ENCODE measurements at regions not wholly inside any gene's neighbourhood (a gene's known extent, or its start where the extent isn't known, plus 50 kb on each side); places are given as distances from the start of the nearest gene placed in this dataset.

DNA sequence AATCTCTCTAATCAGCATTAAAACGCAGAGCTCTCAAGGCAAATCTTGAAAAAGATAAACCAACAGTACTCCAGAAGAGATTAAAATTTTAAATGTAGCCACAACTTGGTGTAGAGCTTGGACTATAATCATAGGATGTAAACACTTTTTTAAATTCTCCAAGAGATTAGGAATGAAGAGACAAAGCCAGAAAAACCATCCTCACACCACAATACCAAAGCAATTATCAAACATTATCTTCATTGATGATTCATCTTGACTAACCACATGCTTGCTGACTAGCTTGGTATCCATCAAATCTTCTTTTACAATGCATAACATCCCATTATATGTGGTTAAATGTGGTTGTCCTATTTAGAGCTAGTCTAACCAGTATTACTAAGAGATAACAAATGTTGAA is 815.1 kb downstream of the TLE1 start:
- no peak for DNase-seq
- TF ChIP-seq, protein P1, sequence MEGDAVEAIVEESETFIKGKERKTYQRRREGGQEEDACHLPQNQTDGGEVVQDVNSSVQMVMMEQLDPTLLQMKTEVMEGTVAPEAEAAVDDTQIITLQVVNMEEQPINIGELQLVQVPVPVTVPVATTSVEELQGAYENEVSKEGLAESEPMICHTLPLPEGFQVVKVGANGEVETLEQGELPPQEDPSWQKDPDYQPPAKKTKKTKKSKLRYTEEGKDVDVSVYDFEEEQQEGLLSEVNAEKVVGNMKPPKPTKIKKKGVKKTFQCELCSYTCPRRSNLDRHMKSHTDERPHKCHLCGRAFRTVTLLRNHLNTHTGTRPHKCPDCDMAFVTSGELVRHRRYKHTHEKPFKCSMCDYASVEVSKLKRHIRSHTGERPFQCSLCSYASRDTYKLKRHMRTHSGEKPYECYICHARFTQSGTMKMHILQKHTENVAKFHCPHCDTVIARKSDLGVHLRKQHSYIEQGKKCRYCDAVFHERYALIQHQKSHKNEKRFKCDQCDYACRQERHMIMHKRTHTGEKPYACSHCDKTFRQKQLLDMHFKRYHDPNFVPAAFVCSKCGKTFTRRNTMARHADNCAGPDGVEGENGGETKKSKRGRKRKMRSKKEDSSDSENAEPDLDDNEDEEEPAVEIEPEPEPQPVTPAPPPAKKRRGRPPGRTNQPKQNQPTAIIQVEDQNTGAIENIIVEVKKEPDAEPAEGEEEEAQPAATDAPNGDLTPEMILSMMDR (IDR thresholded peaks at IDR 0.05; ENCODE audit: partially characterized antibody, unreplicated experiment): no peak
- H3K27me3 Mint-ChIP-seq (ENCODE audit: unreplicated experiment): no peaks in the 10 kb centered on the region
- H3K4me3 Mint-ChIP-seq (ENCODE audit: unreplicated experiment): no peak overlapping the region
- H3K36me3 Mint-ChIP-seq (ENCODE audit: unreplicated experiment): no peaks in the 10 kb centered on the region
- H3K9me3 Mint-ChIP-seq (ENCODE audit: unreplicated experiment): peaks cover 3% of the 10 kb centered on the region
- H3K4me1 Mint-ChIP-seq (ENCODE audit: low read depth, unreplicated experiment): no peaks in the 10 kb centered on the region
- no peak overlapping the region for H3K27ac Mint-ChIP-seq (ENCODE audit: unreplicated experiment)

DNA sequence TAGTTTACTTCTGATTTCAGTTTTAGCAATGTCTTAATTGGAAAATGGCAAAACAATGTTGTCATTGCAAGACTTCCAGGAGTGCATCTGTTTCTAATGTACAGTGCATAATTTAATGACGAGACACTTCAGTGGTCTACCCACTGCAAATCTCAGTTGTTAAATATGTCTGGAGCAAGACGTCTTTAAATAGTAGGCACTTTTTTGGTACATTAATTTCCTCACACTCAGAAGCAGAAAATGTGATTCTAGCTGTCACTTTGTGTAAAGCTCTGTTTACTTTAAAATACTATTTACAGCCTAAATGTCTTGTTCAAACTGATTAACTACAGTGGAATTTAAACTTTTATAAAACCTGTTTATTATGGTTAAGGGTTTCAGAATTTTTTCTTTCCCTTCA is 815.5 kb downstream of the TLE1 start:
- Mint-ChIP-seq H3K36me3 (ENCODE audit: unreplicated experiment) (no peaks in the 10 kb centered on the region), H3K9me3 (ENCODE audit: unreplicated experiment) (peaks cover 3% of the 10 kb centered on the region), H3K27ac (ENCODE audit: unreplicated experiment) (no peak overlapping the region), H3K4me1 (ENCODE audit: low read depth, unreplicated experiment) (no peaks in the 10 kb centered on the region), H3K4me3 (ENCODE audit: unreplicated experiment) (no peak overlapping the region), H3K27me3 (ENCODE audit: unreplicated experiment) (no peaks in the 10 kb centered on the region)
- TF ChIP-seq, protein P1 (IDR thresholded peaks at IDR 0.05; ENCODE audit: partially characterized antibody, unreplicated experiment): no peak
- DNase-seq: no peak

DNA sequence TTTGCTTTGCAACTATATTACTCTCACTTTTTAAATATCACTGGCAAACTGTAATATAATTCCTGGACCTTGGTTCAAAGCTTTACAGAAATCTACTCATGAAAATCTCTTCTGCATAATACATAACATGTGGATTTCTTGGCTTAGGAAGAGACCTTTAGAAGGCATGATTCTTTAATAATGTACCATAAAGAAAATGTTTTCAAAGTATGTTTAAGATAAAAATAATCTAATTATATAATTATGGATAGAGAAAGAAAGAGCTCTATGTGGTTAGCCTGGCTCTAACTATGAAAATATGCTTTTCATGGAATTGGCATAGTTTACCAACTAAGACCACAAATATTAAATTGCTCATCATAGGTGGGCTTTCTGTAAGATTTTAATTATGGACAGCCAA is 817.8 kb downstream of the TLE1 start:
- no peak for DNase-seq
- H3K9me3 Mint-ChIP-seq (ENCODE audit: unreplicated experiment): peaks cover 3% of the 10 kb centered on the region
- H3K27ac Mint-ChIP-seq (ENCODE audit: unreplicated experiment): no peak overlapping the region
- H3K4me3 Mint-ChIP-seq (ENCODE audit: unreplicated experiment): no peak overlapping the region
- no peaks in the 10 kb centered on the region for H3K4me1 Mint-ChIP-seq (ENCODE audit: low read depth, unreplicated experiment)
- no peaks in the 10 kb centered on the region for H3K27me3 Mint-ChIP-seq (ENCODE audit: unreplicated experiment)
- H3K36me3 Mint-ChIP-seq (ENCODE audit: unreplicated experiment): peaks cover 4% of the 10 kb centered on the region
- TF ChIP-seq, protein P1 (IDR thresholded peaks at IDR 0.05; ENCODE audit: partially characterized antibody, unreplicated experiment): no peak

DNA sequence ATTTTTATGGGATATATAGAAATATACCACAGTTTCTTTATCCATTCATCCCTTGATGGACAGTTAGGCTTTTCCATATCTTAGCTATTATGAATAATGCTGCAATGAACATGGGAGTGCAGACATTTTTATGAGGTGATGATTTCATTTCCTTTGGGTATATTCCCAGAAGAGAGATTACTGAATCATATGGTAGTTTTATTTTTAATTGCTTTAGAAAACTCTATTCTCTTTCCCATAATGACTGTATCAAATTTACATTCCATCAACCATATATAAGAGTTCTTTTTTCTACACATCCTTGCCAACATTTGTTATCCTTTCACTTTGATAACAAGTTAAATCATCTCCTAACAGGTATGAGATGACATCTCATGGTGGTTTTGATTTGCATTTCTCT is 821.6 kb downstream of the TLE1 start:
- no peak for DNase-seq
- H3K36me3 Mint-ChIP-seq (ENCODE audit: unreplicated experiment): peaks cover 4% of the 10 kb centered on the region
- no peak overlapping the region for H3K27ac Mint-ChIP-seq (ENCODE audit: unreplicated experiment)
- TF ChIP-seq, protein P1 (IDR thresholded peaks at IDR 0.05; ENCODE audit: partially characterized antibody, unreplicated experiment): no peak
- no peak overlapping the region for H3K4me3 Mint-ChIP-seq (ENCODE audit: unreplicated experiment)
- H3K9me3 Mint-ChIP-seq (ENCODE audit: unreplicated experiment): no peaks in the 10 kb centered on the region
- H3K27me3 Mint-ChIP-seq (ENCODE audit: unreplicated experiment): peaks cover 2% of the 10 kb centered on the region
- H3K4me1 Mint-ChIP-seq (ENCODE audit: low read depth, unreplicated experiment): no peaks in the 10 kb centered on the region

DNA sequence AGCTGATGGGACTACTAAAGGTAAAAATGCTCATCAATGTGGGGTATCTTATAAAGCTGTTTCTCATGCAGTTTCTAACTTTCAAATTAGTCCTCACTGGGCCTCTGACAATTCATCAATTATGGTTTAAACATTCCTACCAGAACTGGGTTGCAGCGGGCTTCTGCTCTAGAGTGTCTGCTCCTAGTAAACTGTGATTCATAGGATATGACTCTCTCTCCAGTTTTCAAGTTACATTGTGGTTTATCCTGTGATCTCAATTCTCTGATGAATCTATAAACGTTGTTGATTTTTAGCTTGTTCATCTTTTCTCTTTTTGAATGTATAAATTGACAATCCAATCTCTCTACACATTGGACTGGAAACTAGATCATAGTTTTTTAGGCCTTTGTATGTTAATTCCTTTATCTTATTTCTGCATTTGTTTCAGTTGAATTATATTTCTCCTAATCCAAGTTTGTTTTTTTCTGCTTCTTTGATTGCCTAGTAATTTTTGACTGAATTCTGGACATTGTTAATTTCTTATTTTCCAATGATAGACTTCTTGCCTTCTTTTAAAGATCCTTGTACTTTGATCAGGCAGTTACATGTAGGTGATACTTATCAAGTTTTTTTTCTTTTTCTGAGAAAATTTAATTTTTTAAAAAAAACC is 822.6 kb downstream of the TLE1 start:
- H3K27ac Mint-ChIP-seq (ENCODE audit: unreplicated experiment): no peak overlapping the region
- TF ChIP-seq, protein P1 (IDR thresholded peaks at IDR 0.05; ENCODE audit: partially characterized antibody, unreplicated experiment): no peak
- H3K27me3 Mint-ChIP-seq (ENCODE audit: unreplicated experiment): peaks cover 2% of the 10 kb centered on the region
- no peaks in the 10 kb centered on the region for H3K9me3 Mint-ChIP-seq (ENCODE audit: unreplicated experiment)
- no peak overlapping the region for H3K4me3 Mint-ChIP-seq (ENCODE audit: unreplicated experiment)
- peaks cover 4% of the 10 kb centered on the region for H3K36me3 Mint-ChIP-seq (ENCODE audit: unreplicated experiment)
- DNase-seq: no peak
- no peaks in the 10 kb centered on the region for H3K4me1 Mint-ChIP-seq (ENCODE audit: low read depth, unreplicated experiment)
